H1 (cell line): ENCODE measurements at regions not wholly inside any gene's neighbourhood (a gene's known extent, or its start where the extent isn't known, plus 50 kb on each side); places are given as distances from the start of the nearest gene placed in this dataset.

Experiments used
- CTCF ChIA-PET: fragments of 300-600 bp; sonication (Branson Sonifier 250); formaldehyde crosslinking; loops from one replicate; lab custom pipeline; 2021; ENCODE audit not compliant: partially characterized antibody; lab: Charles Lee
- POLR2A ChIA-PET: fragments of 300-600 bp; sonication (Branson Sonifier 250); formaldehyde crosslinking; loops from one replicate; lab custom pipeline; 2021; ENCODE audit warnings: inconsistent platforms; ENCODE audit not compliant: partially characterized antibody; lab: Charles Lee
- DNase-seq, 2 experiments: peaks; one replicate each; pipeline versions ENCODE4 v3.0.0 to v3.0.0-alpha.2; 2010 to 2022; ENCODE audit warnings: low spot score in 2 of 2, low read depth in 1 of 2, mixed read lengths in 1 of 2
- FAIRE-seq: peaks from 2 replicates; lab custom pipeline; 2011; peaks lifted over from hg19 to GRCh38; lab: Jason Lieb, UNC
- H2AFZ ChIP-seq: 2 replicates; pipeline ENCODE4 v1.8.1; 2012; ENCODE audit warnings: low read length, inconsistent platforms
- H2AK5ac ChIP-seq: 2 replicates; pipeline ENCODE4 v1.6.1; 2013; ENCODE audit warnings: low read depth, low read length
- H2BK120ac ChIP-seq: replicated peaks from 2 replicates; pipeline ENCODE3; 2013; ENCODE audit warnings: low read depth, low read length, inconsistent platforms
- H2BK12ac ChIP-seq: 2 replicates; pipeline ENCODE4 v1.6.1; 2013; ENCODE audit warnings: low read depth, low read length
- H2BK15ac ChIP-seq: 2 replicates; pipeline ENCODE4 v1.6.1; 2013; ENCODE audit warnings: low read length
- H2BK20ac ChIP-seq: 2 replicates; pipeline ENCODE4 v1.6.1; 2013; ENCODE audit warnings: low read length
- H2BK5ac ChIP-seq: 2 replicates; pipeline ENCODE4 v1.6.1; 2013; ENCODE audit warnings: low read depth, low read length
- H3K14ac ChIP-seq: 2 replicates; pipeline ENCODE4 v1.6.1; 2013; ENCODE audit warnings: inconsistent platforms; ENCODE audit not compliant: insufficient read length
- H3K18ac ChIP-seq: 2 replicates; pipeline ENCODE4 v1.6.1; 2013; ENCODE audit warnings: low read length; ENCODE audit errors: extremely low read depth
- H3K23ac ChIP-seq: 2 replicates; pipeline ENCODE4 v1.6.1; 2013; ENCODE audit warnings: inconsistent platforms; ENCODE audit not compliant: insufficient read length
- H3K23me2 ChIP-seq: 2 replicates; pipeline ENCODE4 v1.6.1; 2013; ENCODE audit warnings: low read depth, low read length
- H3K27ac ChIP-seq: 2 replicates; pipeline ENCODE4 v1.6.1; 2011; ENCODE audit warnings: low read depth, low read length, inconsistent platforms
- H3K27me3 ChIP-seq, 4 experiments: replicated peaks in 1 of 4; 1 replicate in 1 of 4; 2 replicates in 3 of 4; pipeline versions ENCODE4 v1.6.1 to v1.8.1; 2011 to 2013; ENCODE audit warnings: low read length in 3 of 4, mild to moderate bottlenecking in 3 of 4, inconsistent platforms in 2 of 4, mixed read lengths in 2 of 4, moderate library complexity in 1 of 4; ENCODE audit not compliant: control insufficient read depth in 3 of 4, insufficient read depth in 3 of 4; ENCODE audit errors: extremely low read depth in 1 of 4
- H3K36me3 ChIP-seq, 4 experiments: 2 replicates each; pipeline versions ENCODE4 v1.6.1 to v1.8.1; 2011 to 2013; ENCODE audit warnings: mild to moderate bottlenecking in 4 of 4, low read length in 3 of 4, moderate library complexity in 2 of 4, control low read depth in 1 of 4, inconsistent platforms in 1 of 4; ENCODE audit not compliant: insufficient read depth in 4 of 4, control insufficient read depth in 2 of 4
- H3K4ac ChIP-seq: replicated peaks from 2 replicates; pipeline ENCODE3; 2013; ENCODE audit warnings: low read length, low read depth, mixed read lengths, inconsistent platforms; ENCODE audit not compliant: insufficient read length
- H3K4me1 ChIP-seq, 4 experiments: replicated peaks in 1 of 4; 1 replicate in 1 of 4; 2 replicates in 3 of 4; pipeline versions ENCODE4 v1.6.1 to v1.8.1; 2011 to 2013; ENCODE audit warnings: low read length in 3 of 4, inconsistent platforms in 2 of 4, mixed read lengths in 1 of 4; ENCODE audit not compliant: insufficient read depth in 4 of 4, control insufficient read depth in 3 of 4
- H3K4me2 ChIP-seq, 2 experiments: 2 replicates each; pipeline versions ENCODE4 v1.6.1 to v1.8.1; 2011 to 2013; ENCODE audit warnings: low read depth in 2 of 2, low read length in 2 of 2, control low read depth in 1 of 2, inconsistent platforms in 1 of 2, mild to moderate bottlenecking in 1 of 2; ENCODE audit not compliant: insufficient read depth in 1 of 2
- H3K4me3 ChIP-seq, 4 experiments: fragments of 200-600, 300-600 bp in 1 of 4; sonication (generic), shearing (Covaris generic), sonication (Bioruptor Twin) in 1 of 4; 2 replicates each; pipeline versions ENCODE4 v1.5.1 to v1.8.1; 2011 to 2016; ENCODE audit warnings: low read length in 4 of 4, low read depth in 3 of 4, control low read depth in 2 of 4, inconsistent platforms in 2 of 4, mild to moderate bottlenecking in 2 of 4, mixed read lengths in 1 of 4, moderate library complexity in 1 of 4; ENCODE audit not compliant: insufficient read depth in 2 of 4; ENCODE audit errors: extremely low read depth in 1 of 4
- H3K56ac ChIP-seq: replicated peaks from 2 replicates; pipeline ENCODE3; 2013; ENCODE audit warnings: low read depth, mild to moderate bottlenecking, mixed read lengths, low read length, inconsistent platforms; ENCODE audit not compliant: insufficient read length
- H3K79me1 ChIP-seq: 2 replicates; pipeline ENCODE4 v1.6.1; 2013; ENCODE audit warnings: low read depth, low read length, control low read depth
- H3K79me2 ChIP-seq, 2 experiments: 2 replicates each; pipeline versions ENCODE4 v1.6.1 to v1.8.1; 2012 to 2013; ENCODE audit warnings: low read length in 2 of 2, mild to moderate bottlenecking in 2 of 2, inconsistent platforms in 1 of 2; ENCODE audit not compliant: insufficient read depth in 2 of 2, control insufficient read depth in 1 of 2
- H3K9ac ChIP-seq, 4 experiments: replicated peaks in 1 of 4; 1 replicate in 1 of 4; 2 replicates in 3 of 4; pipeline versions ENCODE4 v1.6.1 to v1.8.1; 2011 to 2013; ENCODE audit warnings: low read depth in 3 of 4, low read length in 3 of 4, control low read depth in 2 of 4, mild to moderate bottlenecking in 2 of 4, moderate library complexity in 2 of 4, inconsistent platforms in 1 of 4; ENCODE audit errors: extremely low read depth in 1 of 4
- H3K9me3 ChIP-seq, 2 experiments: 2 replicates each; pipeline versions ENCODE4 v1.6.1 to v1.8.1; 2012 to 2013; ENCODE audit warnings: mild to moderate bottlenecking in 2 of 2, moderate library complexity in 2 of 2, control low read depth in 1 of 2, inconsistent platforms in 1 of 2, low read depth in 1 of 2, low read length in 1 of 2, mixed read lengths in 1 of 2; ENCODE audit not compliant: insufficient read depth in 2 of 2
- H4K20me1 ChIP-seq, 2 experiments: replicated peaks in 1 of 2; 2 replicates each; pipeline versions ENCODE3 to v1.8.1; 2011 to 2013; ENCODE audit warnings: inconsistent platforms in 2 of 2, low read length in 2 of 2, mild to moderate bottlenecking in 1 of 2; ENCODE audit not compliant: insufficient read depth in 2 of 2, control insufficient read depth in 1 of 2
- H4K5ac ChIP-seq: 2 replicates; pipeline ENCODE4 v1.6.1; 2013; ENCODE audit warnings: low read length, low read depth, mixed read lengths, inconsistent platforms; ENCODE audit not compliant: insufficient read length
- H4K8ac ChIP-seq: 2 replicates; pipeline ENCODE4 v1.8.0; 2013; ENCODE audit warnings: mild to moderate bottlenecking, moderate library complexity, low read length, inconsistent platforms; ENCODE audit not compliant: insufficient read depth; ENCODE audit errors: extremely low read depth
- H4K91ac ChIP-seq: replicated peaks from 2 replicates; pipeline ENCODE3; 2013; ENCODE audit warnings: low read length, mixed read lengths, inconsistent platforms; ENCODE audit not compliant: insufficient read length
- ATF3 ChIP-seq: IDR thresholded peaks from 2 replicates; pipeline ENCODE4 v1.6.1; 2011; ENCODE audit warnings: low read depth, mild to moderate bottlenecking, low read length; ENCODE audit not compliant: insufficient read depth
- BACH1 ChIP-seq: IDR thresholded peaks from 2 replicates; pipeline ENCODE4 v1.6.1; 2012; ENCODE audit warnings: low read length, improper control_type of control experiment
- CREB1 ChIP-seq: IDR thresholded peaks from 2 replicates; pipeline ENCODE4 v1.6.1; 2012; ENCODE audit warnings: inconsistent platforms
- EGR1 ChIP-seq: IDR thresholded peaks from 2 replicates; pipeline ENCODE4 v1.6.1; 2011; ENCODE audit warnings: low read depth, low read length, borderline replicate concordance
- HDAC2 ChIP-seq, 2 experiments: fragments of 300-600 bp in 1 of 2; sonication (generic) in 1 of 2; IDR thresholded peaks; 2 replicates each; pipeline ENCODE4 v1.6.1; 2011 to 2012; ENCODE audit warnings: low read depth in 2 of 2, low read length in 2 of 2, mild to moderate bottlenecking in 2 of 2, moderate library complexity in 2 of 2, borderline replicate concordance in 1 of 2, inconsistent platforms in 1 of 2
- KDM5A ChIP-seq: fragments of 200-600 bp; IDR thresholded peaks from 2 replicates; pipeline ENCODE4 v1.7.1; 2012; ENCODE audit warnings: mild to moderate bottlenecking, low read length, inconsistent platforms, mixed read lengths
- MAFK ChIP-seq: IDR thresholded peaks from 2 replicates; pipeline ENCODE4 v1.6.1; 2012; ENCODE audit warnings: low read depth, mild to moderate bottlenecking, improper control_type of control experiment, low read length
- RNF2 ChIP-seq: fragments of 200-900, 300-1000 bp; sonication (generic); IDR thresholded peaks from 2 replicates; pipeline ENCODE4 v1.7.1; 2016; ENCODE audit warnings: borderline replicate concordance, low read depth, mild to moderate bottlenecking, antibody characterized with exemption, low read length; ENCODE audit not compliant: poor library complexity, severe bottlenecking; ENCODE audit errors: missing control alignments
- SIX5 ChIP-seq: IDR thresholded peaks from 2 replicates; pipeline ENCODE4 v1.6.1; 2011; ENCODE audit warnings: mild to moderate bottlenecking, low read depth, low read length
- SP1 ChIP-seq: IDR thresholded peaks from 2 replicates; pipeline ENCODE4 v1.6.1; 2011; ENCODE audit warnings: low read depth, low read length
- TAF1 ChIP-seq: IDR thresholded peaks from 2 replicates; pipeline ENCODE4 v1.6.1; 2011; ENCODE audit warnings: mild to moderate bottlenecking, low read depth, low read length
- TBP ChIP-seq: IDR thresholded peaks from 2 replicates; pipeline ENCODE4 v1.6.1; 2011; ENCODE audit warnings: low read depth, low read length, improper control_type of control experiment
- TEAD4 ChIP-seq: IDR thresholded peaks from 2 replicates; pipeline ENCODE4 v1.6.1; 2012; ENCODE audit warnings: low read depth, low read length, inconsistent platforms, mixed read lengths
- WGBS, 2 experiments: shearing (Covaris generic) in 1 of 2; methylation state at CpG; one replicate each; pipeline versions ENCODE4 v1.1.6 to v1.1.7; 2013 to 2015; ENCODE audit warnings: low lambda C conversion rate in 2 of 2, mixed read lengths in 2 of 2, inconsistent platforms in 1 of 2, low coverage in 1 of 2, missing lambda C conversion rate in 1 of 2; ENCODE audit not compliant: insufficient replicate concordance in 2 of 2, insufficient coverage in 1 of 2, insufficient read length in 1 of 2; ENCODE audit errors: extremely low coverage in 1 of 2, missing lambda C conversion rate in 1 of 2; 5-methylcytosine and 5-hydroxymethylcytosine counted together

DNA sequence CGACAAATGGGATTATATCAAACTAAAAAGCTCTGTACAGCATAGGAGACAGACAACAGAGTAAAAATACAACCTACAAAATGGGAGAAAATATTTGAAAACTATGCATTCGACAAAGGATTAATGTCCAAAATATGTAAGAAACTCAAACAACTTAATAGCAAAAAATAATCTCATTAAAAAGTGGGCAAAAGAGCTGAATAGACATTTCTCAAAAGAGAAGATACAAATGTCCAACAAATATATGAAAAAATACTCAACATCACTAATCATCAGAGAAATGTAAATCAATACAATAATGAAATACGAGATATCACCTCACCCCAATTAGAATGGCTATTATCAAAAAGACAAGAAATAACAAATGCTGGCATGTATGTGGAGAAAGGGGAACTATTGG lies 272.9 kb downstream of the KLHL13 start:
- H4K8ac ChIP-seq = no peak overlapping the region
- H3K9ac ChIP-seq = no peak overlapping the region
- no peak overlapping the region for H2AFZ ChIP-seq
- no peak overlapping the region for H3K56ac ChIP-seq
- H3K23me2 ChIP-seq = no peaks in the 10 kb centered on the region
- H3K27ac ChIP-seq = no peak overlapping the region
- FAIRE-seq (no peak), DNase-seq (no peak)
- H2BK15ac ChIP-seq = no peak overlapping the region
- CTCF ChIA-PET = interaction anchor here (0.6 kb wide), 1 partner anchor 410 kb away, joined by 3 read pairs; no protein-coding TSS in a partner anchor
- POLR2A ChIA-PET = no interaction called here
- no peak overlapping the region for H3K4me3 ChIP-seq
- H3K79me1 ChIP-seq = no peaks in the 10 kb centered on the region
- no peaks in the 10 kb centered on the region for H3K27me3 ChIP-seq
- H3K14ac ChIP-seq = no peak overlapping the region
- no peak overlapping the region for H2BK12ac ChIP-seq
- no peak overlapping the region for H3K23ac ChIP-seq
- no peak overlapping the region for H4K91ac ChIP-seq
- H2AK5ac ChIP-seq = no peak overlapping the region
- no peak overlapping the region for H2BK5ac ChIP-seq
- H2BK120ac ChIP-seq = no peak overlapping the region
- no peak overlapping the region for H3K4ac ChIP-seq
- H3K4me2 ChIP-seq = no peak overlapping the region
- H4K20me1 ChIP-seq = no peaks in the 10 kb centered on the region
- WGBS, 2 experiments = 90% methylated on average over 3 of the region's 3 CpGs; no CpG with 5 or more reads in 1 of the 2 experiments
- H3K18ac ChIP-seq = no peak overlapping the region
- H4K5ac ChIP-seq = no peak overlapping the region
- H3K9me3 ChIP-seq = no peaks in the 10 kb centered on the region
- H3K4me1 ChIP-seq = no peaks in the 10 kb centered on the region
- no peaks in the 10 kb centered on the region for H3K36me3 ChIP-seq
- H3K79me2 ChIP-seq = no peaks in the 10 kb centered on the region
- no peak overlapping the region for H2BK20ac ChIP-seq
- TF ChIP-seq RNF2 (no peak), MAFK (no peak), ATF3 (no peak), TEAD4 (no peak), SP1 (no peak), SIX5 (no peak), HDAC2 (IDR thresholded peaks at IDR 0.05; ENCODE audit: borderline replicate concordance in 1 of 2, low read depth in 2 of 2, low read length in 2 of 2) (no peak), KDM5A (no peak), CREB1 (no peak), BACH1 (no peak), EGR1 (no peak), TAF1 (no peak), TBP (no peak)
